Esophagus squamous epithelium (tissue), 4 donors: ENCODE measurements at regions not wholly inside any gene's neighbourhood (a gene's known extent, or its start where the extent isn't known, plus 50 kb on each side); places are given as distances from the start of the nearest gene placed in this dataset.

Source experiments
- CTCF ChIP-seq, 6 experiments: fragments of 450-650 bp in 4 of 6; fragments of 200-600 bp in 2 of 6; sonication (generic) in 2 of 6; IDR thresholded peaks; one replicate each; pipeline ENCODE4 v1.5.1; 2016 to 2019; ENCODE audit warnings: antibody characterized with exemption in 6 of 6, mild to moderate bottlenecking in 4 of 6, moderate library complexity in 4 of 6
- POLR2A ChIP-seq, 4 donors: fragments of 450-650 bp; IDR thresholded peaks; one replicate each; pipeline ENCODE4 v1.6.1; 2017; ENCODE audit warnings: antibody characterized with exemption in 4 of 4, mild to moderate bottlenecking in 4 of 4, moderate library complexity in 3 of 4

- TF ChIP-seq POLR2A (IDR thresholded peaks at IDR 0.05) (no peak), CTCF (IDR thresholded peaks at IDR 0.05) (no peak)
Measured at GRCh38 chr16:55264949-55265348, 59.1 kb upstream of the IRX6 start.
